ENCODE measurements at regions not wholly inside any gene's neighbourhood (a gene's known extent, or its start where the extent isn't known, plus 50 kb on each side); places are given as distances from the start of the nearest gene placed in this dataset.
"Not testable (repeated sequence)": the region's sequence is repeated elsewhere in the genome, so short reads cannot be mapped to it uniquely, and the experiment has no call there.

GRCh38 chr14:51585055-51585454 is 66.7 kb upstream of the FRMD6 start:
- peaks cover 11% of the 10 kb centered on the region for H3K27me3 ChIP-seq (ENCODE audit: control insufficient read depth, insufficient read depth, low read length)
- ATAC-seq (ENCODE audit: low read depth in 2 of 2) (no peak), DNase-seq (no peak)
- Mint-ChIP-seq H3K9me3 (no peaks in the 10 kb centered on the region), H3K27ac (no peak overlapping the region), H3K4me3 (no peak overlapping the region), H3K36me3 (no peaks in the 10 kb centered on the region), H3K4me1 (no peaks in the 10 kb centered on the region), H3K27me3 (peaks cover 19% of the 10 kb centered on the region)
- no peaks in the 10 kb centered on the region for H3K9me3 ChIP-seq (ENCODE audit: control insufficient read depth in 2 of 2, low read length in 2 of 2)
- H3K27ac ChIP-seq (ENCODE audit: insufficient read depth, low read length, poor library complexity, severe bottlenecking), result no peak overlapping the region
- no peaks in the 10 kb centered on the region for H3K36me3 ChIP-seq (ENCODE audit: control insufficient read depth, insufficient read depth, low read length)
- no peak overlapping the region for H3K4me3 ChIP-seq (ENCODE audit: low read depth, low read length)
- no peaks in the 10 kb centered on the region for H3K4me1 ChIP-seq (ENCODE audit: control insufficient read depth, insufficient read depth, low read length, poor library complexity, severe bottlenecking)

DNA sequence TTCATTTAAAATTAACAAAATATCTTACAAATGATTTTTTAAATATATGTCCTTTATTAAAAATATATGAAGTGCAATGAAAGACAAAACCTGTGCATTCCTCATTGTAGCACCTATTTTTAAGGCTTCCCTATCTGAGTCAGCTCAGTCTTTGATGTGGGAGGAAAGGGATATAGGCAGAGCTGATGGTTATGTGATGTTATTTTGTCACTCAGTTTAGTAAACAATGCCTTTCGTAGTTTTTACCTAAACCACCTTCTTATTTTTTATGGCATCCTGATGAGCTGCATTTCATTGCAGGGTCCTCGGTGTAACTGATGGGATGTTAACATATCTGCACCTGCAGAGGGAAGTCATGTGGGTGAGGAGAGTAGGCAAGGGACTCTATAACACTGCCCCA is 58.9 kb upstream of the FRMD6 start:
- Histone ChIP-seq H3K27me3 (ENCODE audit: control insufficient read depth, insufficient read depth, low read length) (peaks cover 8% of the 10 kb centered on the region), H3K36me3 (ENCODE audit: control insufficient read depth, insufficient read depth, low read length) (no peaks in the 10 kb centered on the region), H3K4me3 (ENCODE audit: low read depth, low read length) (no peak overlapping the region), H3K27ac (ENCODE audit: insufficient read depth, low read length, poor library complexity, severe bottlenecking) (no peak overlapping the region), H3K9me3 (ENCODE audit: control insufficient read depth in 2 of 2, low read length in 2 of 2) (no peaks in the 10 kb centered on the region), H3K4me1 (ENCODE audit: control insufficient read depth, insufficient read depth, low read length, poor library complexity, severe bottlenecking) (peaks cover 3% of the 10 kb centered on the region)
- Mint-ChIP-seq H3K27me3 (peaks cover 40% of the 10 kb centered on the region), H3K27ac (no peak overlapping the region), H3K36me3 (no peaks in the 10 kb centered on the region), H3K4me3 (no peak overlapping the region), H3K4me1 (peaks cover 4 to 7% (median 6%) of the 10 kb centered on the region in 4 donors), H3K9me3 (no peaks in the 10 kb centered on the region)
- no peak for ATAC-seq (ENCODE audit: low read depth in 2 of 2)
- peak in 1 of 3 donors; percentile 29 for DNase-seq

DNA sequence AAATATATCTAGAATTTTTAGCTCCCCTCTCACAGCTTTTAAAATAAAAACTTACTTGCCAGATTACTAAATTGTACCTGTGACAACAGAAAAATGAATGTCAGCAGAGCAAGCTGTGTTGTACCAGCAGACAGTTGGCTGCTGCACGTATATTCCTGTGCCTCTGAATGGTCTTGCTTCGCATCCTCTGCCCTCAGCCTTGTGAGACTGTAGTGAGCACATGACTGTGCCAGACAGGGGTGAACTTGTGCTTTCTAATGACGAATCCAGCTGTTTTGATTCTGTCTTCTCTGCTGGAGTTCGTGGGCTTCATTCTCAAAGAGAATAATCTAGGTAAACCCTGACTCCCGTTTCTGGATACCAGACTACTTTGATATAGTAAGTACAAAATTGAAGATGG is 58.3 kb upstream of the FRMD6 start:
- H3K36me3 ChIP-seq (ENCODE audit: control insufficient read depth, insufficient read depth, low read length), result no peaks in the 10 kb centered on the region
- peak in 1 of 3 donors; percentile 6 for DNase-seq
- H3K27ac ChIP-seq (ENCODE audit: insufficient read depth, low read length, poor library complexity, severe bottlenecking), result no peak overlapping the region
- no peak overlapping the region for H3K4me3 Mint-ChIP-seq
- no peaks in the 10 kb centered on the region for H3K9me3 ChIP-seq (ENCODE audit: control insufficient read depth in 2 of 2, low read length in 2 of 2)
- H3K9me3 Mint-ChIP-seq, result peaks cover 0 to under 1% (median 0%) of the 10 kb centered on the region in 7 donors
- peaks cover 8% of the 10 kb centered on the region for H3K27me3 ChIP-seq (ENCODE audit: control insufficient read depth, insufficient read depth, low read length)
- H3K27ac Mint-ChIP-seq, result no peak overlapping the region
- H3K4me3 ChIP-seq (ENCODE audit: low read depth, low read length), result no peak overlapping the region
- H3K4me1 ChIP-seq (ENCODE audit: control insufficient read depth, insufficient read depth, low read length, poor library complexity, severe bottlenecking), result peaks cover 3% of the 10 kb centered on the region
- no peaks in the 10 kb centered on the region for H3K36me3 Mint-ChIP-seq
- peaks cover 45% of the 10 kb centered on the region for H3K27me3 Mint-ChIP-seq
- ATAC-seq (ENCODE audit: low read depth in 2 of 2), result no peak
- peaks cover 4 to 7% (median 6%) of the 10 kb centered on the region in 4 donors for H3K4me1 Mint-ChIP-seq

DNA sequence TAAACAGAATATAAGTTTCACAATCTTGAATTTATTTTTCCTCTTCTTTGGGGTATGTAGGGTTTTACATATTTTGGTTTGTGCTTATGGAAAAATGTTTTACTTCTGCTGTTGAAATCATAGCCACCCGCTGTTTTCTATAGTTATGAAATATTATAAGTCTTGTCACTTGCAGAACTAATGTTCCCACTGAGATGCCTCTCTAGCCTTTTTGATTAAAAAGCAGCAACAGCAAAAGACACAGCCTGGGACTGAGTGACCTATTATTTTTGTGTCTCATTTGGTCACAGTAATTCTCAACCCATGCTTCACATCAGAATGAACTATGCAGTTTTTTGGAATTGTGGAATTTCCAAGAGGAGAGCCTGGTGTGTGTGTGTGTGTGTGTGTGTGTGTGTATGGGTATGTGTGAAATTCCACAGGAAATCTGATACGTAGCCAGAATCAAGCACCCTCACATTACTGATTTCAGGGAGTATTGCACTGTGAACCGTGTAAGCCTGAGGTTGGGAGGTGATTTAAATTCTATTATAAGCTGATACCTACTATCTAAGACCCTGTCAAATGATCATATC is 55.7 kb upstream of the FRMD6 start:
- Histone ChIP-seq H3K4me1 (ENCODE audit: control insufficient read depth, insufficient read depth, low read length, poor library complexity, severe bottlenecking) (peaks cover 3% of the 10 kb centered on the region), H3K9me3 (ENCODE audit: control insufficient read depth in 2 of 2, low read length in 2 of 2) (no peaks in the 10 kb centered on the region), H3K4me3 (ENCODE audit: low read depth, low read length) (no peak overlapping the region), H3K27me3 (ENCODE audit: control insufficient read depth, insufficient read depth, low read length) (peaks cover 5% of the 10 kb centered on the region), H3K36me3 (ENCODE audit: control insufficient read depth, insufficient read depth, low read length) (no peaks in the 10 kb centered on the region), H3K27ac (ENCODE audit: insufficient read depth, low read length, poor library complexity, severe bottlenecking) (no peak overlapping the region)
- ATAC-seq (ENCODE audit: low read depth in 2 of 2) (no peak), DNase-seq (no peak)
- Mint-ChIP-seq H3K27ac (no peak overlapping the region), H3K9me3 (peaks cover 0 to 2% (median 0%) of the 10 kb centered on the region in 7 donors), H3K4me1 (peaks cover 4 to 7% (median 6%) of the 10 kb centered on the region in 4 donors), H3K4me3 (no peak overlapping the region), H3K36me3 (no peaks in the 10 kb centered on the region), H3K27me3 (peaks cover 50% of the 10 kb centered on the region)

- peaks cover 43% of the 10 kb centered on the region for H3K27me3 Mint-ChIP-seq
- H3K27me3 ChIP-seq (ENCODE audit: control insufficient read depth, insufficient read depth, low read length), result peaks cover 5% of the 10 kb centered on the region
- H3K4me1 ChIP-seq (ENCODE audit: control insufficient read depth, insufficient read depth, low read length, poor library complexity, severe bottlenecking), result peaks cover 3% of the 10 kb centered on the region
- H3K36me3 ChIP-seq (ENCODE audit: control insufficient read depth, insufficient read depth, low read length), result no peaks in the 10 kb centered on the region
- H3K36me3 Mint-ChIP-seq, result no peaks in the 10 kb centered on the region
- H3K9me3 ChIP-seq (ENCODE audit: control insufficient read depth in 2 of 2, low read length in 2 of 2), result no peaks in the 10 kb centered on the region
- no peak for ATAC-seq (ENCODE audit: low read depth in 2 of 2)
- no peak for DNase-seq
- H3K4me1 Mint-ChIP-seq, result peaks cover 4 to 7% (median 6%) of the 10 kb centered on the region in 4 donors
- H3K9me3 Mint-ChIP-seq, result peaks cover 0 to 2% (median 0%) of the 10 kb centered on the region in 7 donors
- no peak overlapping the region for H3K4me3 ChIP-seq (ENCODE audit: low read depth, low read length)
- H3K27ac Mint-ChIP-seq, result no peak overlapping the region
- no peak overlapping the region for H3K4me3 Mint-ChIP-seq
- no peak overlapping the region for H3K27ac ChIP-seq (ENCODE audit: insufficient read depth, low read length, poor library complexity, severe bottlenecking)
Measured at GRCh38 chr14:51596488-51597117, 55.1 kb upstream of the FRMD6 start.

DNA sequence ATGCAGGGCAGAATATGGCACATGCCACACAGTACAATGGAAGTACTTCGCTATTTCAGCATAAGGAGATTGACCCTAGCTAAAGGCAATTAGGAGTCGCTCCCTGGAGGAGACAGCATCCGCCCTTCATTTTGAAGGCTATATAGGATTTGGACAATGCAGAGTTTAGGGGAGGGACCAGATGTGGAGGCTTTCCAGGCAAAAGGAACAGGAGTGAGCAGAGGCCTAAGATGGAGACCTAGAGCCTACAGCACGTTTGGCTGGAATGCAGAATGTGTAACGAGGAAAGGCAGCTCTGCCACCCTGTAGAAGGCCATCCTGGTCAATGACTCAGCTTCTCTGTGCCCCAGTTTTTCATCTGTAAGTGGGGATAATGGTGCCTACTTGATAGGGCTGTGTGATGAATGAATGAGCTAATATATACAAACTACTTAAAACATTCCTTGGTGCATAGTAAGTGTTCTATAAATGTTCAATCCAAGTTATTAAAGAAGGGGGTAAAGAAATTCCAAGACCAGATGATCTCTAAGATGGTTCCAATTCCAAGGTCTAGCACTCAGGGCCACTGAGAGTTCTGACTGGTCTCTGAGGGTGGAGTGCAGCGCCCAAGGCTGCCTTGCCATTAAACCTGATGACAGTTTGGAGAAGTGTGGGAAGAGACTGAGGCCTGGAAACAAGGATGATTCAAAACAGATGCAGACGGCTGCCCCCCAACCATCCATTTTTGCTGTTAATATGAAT is 54.3 kb upstream of the FRMD6 start:
- Mint-ChIP-seq H3K36me3 (no peaks in the 10 kb centered on the region), H3K4me1 (peaks cover 4 to 7% (median 6%) of the 10 kb centered on the region in 4 donors), H3K4me3 (no peak overlapping the region), H3K9me3 (peaks cover 0 to 2% (median 0%) of the 10 kb centered on the region in 7 donors), H3K27ac (peak overlapping the region in 1 of 3 donors; percentile 40), H3K27me3 (peaks cover 39% of the 10 kb centered on the region)
- Histone ChIP-seq H3K4me3 (ENCODE audit: low read depth, low read length) (no peak overlapping the region), H3K27me3 (ENCODE audit: control insufficient read depth, insufficient read depth, low read length) (peaks cover 6% of the 10 kb centered on the region), H3K36me3 (ENCODE audit: control insufficient read depth, insufficient read depth, low read length) (no peaks in the 10 kb centered on the region), H3K4me1 (ENCODE audit: control insufficient read depth, insufficient read depth, low read length, poor library complexity, severe bottlenecking) (peaks cover 3% of the 10 kb centered on the region), H3K9me3 (ENCODE audit: control insufficient read depth in 2 of 2, low read length in 2 of 2) (no peaks in the 10 kb centered on the region), H3K27ac (ENCODE audit: insufficient read depth, low read length, poor library complexity, severe bottlenecking) (no peak overlapping the region)
- no peak for ATAC-seq (ENCODE audit: low read depth in 2 of 2)
- no peak for DNase-seq

DNA sequence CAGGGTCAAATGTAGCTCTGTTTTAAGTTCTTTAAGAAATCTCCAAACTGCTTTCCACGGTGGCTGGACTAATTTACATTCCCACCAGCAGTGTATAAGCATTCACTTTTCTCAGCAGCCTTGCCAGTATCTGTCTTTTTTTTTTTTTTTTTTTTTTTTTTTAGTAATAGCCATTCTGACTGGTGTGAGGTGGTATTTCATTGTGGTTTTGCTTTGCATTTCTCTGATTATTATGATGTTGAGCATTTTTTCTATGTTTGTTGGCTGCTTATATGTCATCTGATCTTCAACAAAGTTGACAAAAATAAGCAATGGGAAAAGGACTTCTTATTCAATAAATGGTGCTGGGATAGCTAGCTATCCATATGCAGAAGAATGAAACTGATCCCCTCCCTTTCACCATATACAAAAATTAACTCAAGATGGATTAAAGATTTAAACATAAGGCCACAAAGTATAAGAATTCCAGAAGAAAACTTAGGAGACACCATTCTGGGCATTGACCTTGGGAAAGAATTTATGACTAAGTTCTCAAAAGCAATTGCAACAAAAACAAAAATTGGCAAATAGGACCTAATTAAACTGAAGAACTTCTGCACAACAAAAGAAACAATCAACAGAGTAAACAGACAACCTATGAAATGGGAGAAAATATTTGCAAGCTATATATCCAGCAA is 52.6 kb upstream of the FRMD6 start:
- H3K27ac Mint-ChIP-seq; H3K4me1 Mint-ChIP-seq; H3K9me3 ChIP-seq (ENCODE audit: control insufficient read depth in 2 of 2, low read length in 2 of 2); H3K9me3 Mint-ChIP-seq; H3K4me3 Mint-ChIP-seq; H3K4me1 ChIP-seq (ENCODE audit: control insufficient read depth, insufficient read depth, low read length, poor library complexity, severe bottlenecking); H3K27me3 ChIP-seq (ENCODE audit: control insufficient read depth, insufficient read depth, low read length); DNase-seq; H3K36me3 ChIP-seq (ENCODE audit: control insufficient read depth, insufficient read depth, low read length); H3K27ac ChIP-seq (ENCODE audit: insufficient read depth, low read length, poor library complexity, severe bottlenecking); H3K36me3 Mint-ChIP-seq; H3K4me3 ChIP-seq (ENCODE audit: low read depth, low read length); ATAC-seq (ENCODE audit: low read depth in 2 of 2): not testable (repeated sequence)
- peaks cover 36% of the 10 kb centered on the region for H3K27me3 Mint-ChIP-seq

Data from CD4-positive, CD25-positive, alpha-beta regulatory T cell (primary cell).